Chondrocyte (in vitro differentiated cells): ENCODE measurements at regions not wholly inside any gene's neighbourhood (a gene's known extent, or its start where the extent isn't known, plus 50 kb on each side); places are given as distances from the start of the nearest gene placed in this dataset.
"Not testable (repeated sequence)": the region's sequence is repeated elsewhere in the genome, so short reads cannot be mapped to it uniquely, and the experiment has no call there.

Experiments
- DNase-seq: peaks from one replicate; pipeline ENCODE4 v3.0.0; 2021; ENCODE audit warnings: mixed read lengths, low spot score
- H3K27ac Mint-ChIP-seq: one replicate; pipeline ENCODE4 v1.8.0; 2021; ENCODE audit warnings: mild to moderate bottlenecking, moderate library complexity, mixed read lengths; ENCODE audit not compliant: unreplicated experiment
- H3K27me3 Mint-ChIP-seq: 2 replicates; pipeline ENCODE4 v1.8.0; 2021; ENCODE audit warnings: low read depth, mixed read lengths
- H3K36me3 Mint-ChIP-seq: 2 replicates; pipeline ENCODE4 v1.8.0; 2021; ENCODE audit warnings: low read depth, mixed read lengths
- H3K4me1 Mint-ChIP-seq: 2 replicates; pipeline ENCODE4 v1.8.0; 2021; ENCODE audit warnings: low read depth, mild to moderate bottlenecking, mixed read lengths
- H3K4me3 Mint-ChIP-seq: one replicate; pipeline ENCODE4 v1.8.0; 2021; ENCODE audit warnings: mild to moderate bottlenecking, moderate library complexity, mixed read lengths; ENCODE audit not compliant: unreplicated experiment
- H3K9me3 Mint-ChIP-seq: 2 replicates; pipeline ENCODE4 v1.8.0; 2021; ENCODE audit warnings: low read depth, mixed read lengths
- CTCF ChIP-seq: fragments of 200-600 bp; sonication (generic); IDR thresholded peaks from 2 replicates; pipeline ENCODE4 v1.5.0; 2021; ENCODE audit warnings: antibody characterized with exemption, mild to moderate bottlenecking, moderate library complexity

GRCh38 chr4:9547470-9547869, 103.3 kb downstream of the DEFB131A start:
- H3K4me3 Mint-ChIP-seq, H3K4me1 Mint-ChIP-seq, H3K9me3 Mint-ChIP-seq, H3K27me3 Mint-ChIP-seq, DNase-seq, H3K27ac Mint-ChIP-seq, H3K36me3 Mint-ChIP-seq: not testable (repeated sequence)

DNA sequence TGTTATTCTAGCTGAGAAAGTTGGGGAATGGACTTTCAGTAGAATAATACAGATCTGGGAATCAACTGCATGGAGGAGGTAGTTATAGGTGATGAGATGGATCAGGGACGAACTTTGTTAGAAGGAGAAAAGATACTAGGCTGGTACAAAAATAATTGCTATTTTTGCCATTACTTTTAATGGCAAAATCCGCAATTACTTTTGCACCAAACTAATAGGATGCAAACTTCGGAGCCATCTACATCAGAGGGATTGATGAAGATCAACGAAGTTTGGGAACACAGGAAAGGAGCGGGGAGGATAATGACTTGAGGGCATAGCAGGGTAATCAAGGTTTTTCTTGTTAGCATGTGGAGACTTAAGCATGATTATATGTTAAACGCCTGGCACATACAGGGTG, 111.9 kb downstream of the DEFB131A start:
- not testable (repeated sequence) for H3K27me3 Mint-ChIP-seq, H3K27ac Mint-ChIP-seq, DNase-seq, H3K4me1 Mint-ChIP-seq, H3K36me3 Mint-ChIP-seq, H3K9me3 Mint-ChIP-seq, H3K4me3 Mint-ChIP-seq

- H3K4me3 Mint-ChIP-seq = not testable (repeated sequence)
Measured at GRCh38 chr4:9577869-9578268, 133.7 kb downstream of the DEFB131A start.

GRCh38 chr4:9582880-9583279, 138.7 kb downstream of the DEFB131A start:
- DNase-seq, H3K36me3 Mint-ChIP-seq, H3K4me3 Mint-ChIP-seq, H3K27me3 Mint-ChIP-seq, H3K4me1 Mint-ChIP-seq, H3K27ac Mint-ChIP-seq: not testable (repeated sequence)
- peaks cover 28% of the 10 kb centered on the region for H3K9me3 Mint-ChIP-seq

More at GRCh38 chr4:9577869-9578268, 133.7 kb downstream of the DEFB131A start:
- H3K27ac Mint-ChIP-seq, H3K36me3 Mint-ChIP-seq, H3K4me1 Mint-ChIP-seq, DNase-seq, H3K27me3 Mint-ChIP-seq: not testable (repeated sequence)
- H3K9me3 Mint-ChIP-seq = peaks cover 54% of the 10 kb centered on the region

GRCh38 chr4:9592010-9592409, 147.8 kb downstream of the DEFB131A start:
- no peak overlapping the region for H3K4me3 Mint-ChIP-seq
- H3K27me3 Mint-ChIP-seq = no peaks in the 10 kb centered on the region
- no peak for DNase-seq
- TF ChIP-seq CTCF = no peak
- H3K36me3 Mint-ChIP-seq = no peaks in the 10 kb centered on the region
- H3K4me1 Mint-ChIP-seq = no peaks in the 10 kb centered on the region
- no peak overlapping the region for H3K27ac Mint-ChIP-seq
- H3K9me3 Mint-ChIP-seq = peaks cover 18% of the 10 kb centered on the region

DNA sequence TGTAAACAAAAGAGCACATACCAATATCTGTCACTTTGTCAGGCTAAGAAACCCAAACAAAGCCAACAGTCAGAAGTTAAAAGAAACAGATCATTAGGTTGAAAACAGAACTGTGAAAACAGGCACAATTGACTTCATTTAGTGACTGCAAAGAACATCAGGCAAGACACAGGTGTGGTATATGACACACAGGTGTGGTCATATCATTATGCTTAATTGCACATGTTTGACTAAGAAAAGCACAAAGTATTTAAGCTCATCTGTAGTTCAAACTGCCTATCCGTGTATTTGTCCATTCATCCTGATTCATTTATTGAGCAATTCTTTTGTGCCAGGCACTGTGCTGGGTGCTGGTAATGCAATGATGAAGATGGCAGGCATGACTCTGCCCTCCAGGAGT, 150.7 kb downstream of the DEFB131A start:
- no peak for DNase-seq
- Mint-ChIP-seq H3K27me3 (no peaks in the 10 kb centered on the region), H3K9me3 (peaks cover 22% of the 10 kb centered on the region), H3K36me3 (no peaks in the 10 kb centered on the region), H3K27ac (no peak overlapping the region), H3K4me3 (no peak overlapping the region), H3K4me1 (no peaks in the 10 kb centered on the region)
- no peak for TF ChIP-seq CTCF

DNA sequence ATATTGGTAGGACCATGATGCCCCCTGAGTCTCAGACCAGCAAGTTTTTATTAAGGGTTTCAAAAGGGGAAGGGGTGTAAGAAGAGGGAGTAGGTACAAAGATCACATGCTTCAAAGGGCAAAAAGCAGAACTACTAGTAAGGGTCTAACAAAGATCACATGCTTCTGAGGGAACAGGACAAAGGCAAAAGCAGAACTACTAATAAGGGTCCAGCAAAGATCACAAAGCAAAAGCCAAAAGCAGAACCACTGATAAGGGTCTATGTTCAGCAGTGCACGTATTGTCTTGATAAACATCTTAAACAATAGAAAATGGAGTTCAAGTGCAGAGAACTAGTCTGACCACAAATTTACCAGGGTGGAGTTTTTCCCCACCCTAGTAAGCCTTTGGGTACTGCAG, 151.3 kb downstream of the DEFB131A start:
- not testable (repeated sequence) for H3K27ac Mint-ChIP-seq, H3K27me3 Mint-ChIP-seq, H3K4me3 Mint-ChIP-seq, H3K36me3 Mint-ChIP-seq, H3K4me1 Mint-ChIP-seq, DNase-seq
- H3K9me3 Mint-ChIP-seq = peaks cover 22% of the 10 kb centered on the region

DNA sequence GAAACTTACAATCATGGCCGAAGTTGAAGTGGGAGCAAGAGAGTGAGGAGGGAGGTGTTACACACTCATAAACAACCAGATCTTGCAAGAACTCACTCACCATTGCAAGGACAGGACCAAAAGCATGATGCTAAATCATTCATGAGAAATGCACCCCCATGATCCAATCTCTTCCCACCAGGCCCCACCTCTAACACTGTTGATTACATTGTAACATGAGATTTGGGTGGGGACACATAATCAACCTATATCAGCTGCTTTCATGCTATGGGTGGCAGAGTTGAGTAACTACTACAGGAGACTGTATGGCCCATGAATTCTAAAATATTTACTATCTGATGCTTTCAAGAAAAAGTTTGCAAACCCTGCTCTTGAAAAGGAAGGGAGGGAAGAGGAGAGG, 155.1 kb downstream of the DEFB131A start:
- Mint-ChIP-seq H3K27me3 (no peaks in the 10 kb centered on the region), H3K9me3 (peaks cover 14% of the 10 kb centered on the region), H3K4me3 (no peak overlapping the region), H3K4me1 (peaks cover 3% of the 10 kb centered on the region), H3K36me3 (no peaks in the 10 kb centered on the region), H3K27ac (no peak overlapping the region)
- no peak for TF ChIP-seq CTCF
- no peak for DNase-seq
